EL (cell line): ENCODE measurements at regions not wholly inside any gene's neighbourhood (a gene's known extent, or its start where the extent isn't known, plus 50 kb on each side); places are given as distances from the start of the nearest gene placed in this dataset.
"Not testable (repeated sequence)": the region's sequence is repeated elsewhere in the genome, so short reads cannot be mapped to it uniquely, and the experiment has no call there.

Experiments
- DNase-seq: peaks from one replicate; pipeline ENCODE4 v3.0.0-alpha.2; 2016

DNA sequence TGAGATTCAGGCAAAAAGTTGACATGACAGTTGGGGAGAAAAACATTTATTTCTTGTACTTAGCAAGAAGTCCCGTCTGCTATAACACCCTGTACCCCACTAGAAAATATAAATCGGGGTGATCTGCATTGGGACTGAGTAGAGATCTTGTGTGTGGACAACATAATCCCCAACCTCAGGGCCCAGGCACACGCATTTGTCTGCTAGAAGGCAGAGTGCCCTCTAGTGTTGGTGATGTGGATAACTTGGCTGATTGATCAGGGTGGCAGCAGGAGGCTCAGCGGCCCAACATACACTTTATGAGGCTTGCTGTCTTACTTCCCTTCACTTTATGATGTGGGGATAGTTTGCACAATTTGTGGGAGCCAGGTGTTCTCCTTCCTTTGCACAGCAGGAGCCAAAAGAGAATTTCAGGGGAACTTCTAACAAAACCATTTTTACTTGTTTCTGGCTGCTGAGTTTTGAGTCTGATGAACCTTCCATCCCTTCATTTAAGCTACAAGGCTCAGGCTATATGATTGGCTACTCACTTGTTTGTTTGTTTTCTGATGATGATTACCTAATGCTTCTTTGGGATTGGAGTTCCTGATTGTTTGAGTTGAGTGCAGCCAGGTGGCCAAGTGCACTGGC lies 263.2 kb downstream of the DMAC1 start:
- peak; percentile 21 for DNase-seq

DNA sequence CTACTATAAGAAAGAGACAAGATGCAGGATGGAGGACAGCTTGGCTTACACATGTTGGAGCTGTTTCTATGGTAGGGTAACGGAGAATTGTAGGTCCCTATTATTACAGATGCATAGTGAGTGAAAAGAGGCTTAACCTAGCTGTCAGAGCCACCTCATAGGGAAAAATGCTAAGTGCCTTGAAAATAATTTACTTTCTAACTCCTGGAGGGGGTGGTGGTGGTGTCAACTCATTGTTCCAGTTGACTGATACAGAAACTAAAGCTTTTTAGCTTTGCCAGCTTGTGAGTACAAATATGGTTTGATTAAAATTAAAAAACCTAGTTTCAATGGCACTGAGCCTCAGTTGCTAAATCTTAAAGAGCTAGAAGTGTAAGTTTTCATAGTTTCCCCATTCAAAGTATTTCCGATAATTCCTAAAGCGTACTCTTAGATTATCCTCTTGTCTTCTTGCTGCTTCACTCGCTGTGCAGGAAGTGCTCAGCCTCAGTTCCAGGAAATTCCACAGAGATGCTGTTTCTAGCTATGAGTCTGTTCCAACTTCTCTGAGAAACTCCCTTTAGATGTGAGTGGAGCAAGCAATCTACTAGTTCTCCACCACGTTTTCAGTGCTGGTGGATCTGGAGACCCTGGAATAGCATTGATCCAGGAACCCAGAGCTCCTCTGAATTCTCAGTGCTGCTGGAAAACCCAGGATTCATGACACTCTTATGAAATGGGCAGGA lies 265.2 kb downstream of the DMAC1 start:
- DNase-seq = no peak

DNA sequence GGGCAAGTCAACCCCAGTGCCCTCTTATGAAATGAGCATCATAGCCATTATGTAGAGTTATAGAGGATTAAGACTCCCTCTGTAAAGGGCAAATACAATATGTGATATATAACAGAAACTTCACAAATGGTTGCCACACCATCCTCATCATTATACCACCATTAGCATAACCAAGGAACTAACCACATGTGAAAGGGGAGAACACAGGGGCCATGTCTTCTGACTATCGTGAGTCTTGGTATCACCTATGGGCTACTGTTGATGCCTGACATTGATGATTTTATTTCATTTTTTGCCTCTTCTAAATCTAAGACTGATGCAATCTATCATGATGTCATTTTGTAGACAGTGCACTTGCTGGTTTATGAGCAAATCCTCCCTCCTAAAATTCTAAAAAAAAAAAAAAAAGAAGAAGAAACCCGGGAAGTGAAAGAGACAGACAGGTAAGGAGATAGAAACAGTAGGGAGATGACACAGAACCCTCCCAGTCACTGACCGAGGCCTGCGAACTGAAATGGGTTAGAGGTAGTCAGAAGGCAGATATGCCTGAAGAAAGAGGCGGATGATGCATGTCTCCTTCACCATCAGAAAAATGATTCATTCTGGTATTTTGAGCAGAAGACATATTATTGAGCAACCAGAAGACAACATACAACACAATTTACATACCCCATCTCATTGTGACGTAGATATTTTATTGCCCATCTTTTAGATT lies 266.0 kb downstream of the DMAC1 start:
- DNase-seq = no peak

DNA sequence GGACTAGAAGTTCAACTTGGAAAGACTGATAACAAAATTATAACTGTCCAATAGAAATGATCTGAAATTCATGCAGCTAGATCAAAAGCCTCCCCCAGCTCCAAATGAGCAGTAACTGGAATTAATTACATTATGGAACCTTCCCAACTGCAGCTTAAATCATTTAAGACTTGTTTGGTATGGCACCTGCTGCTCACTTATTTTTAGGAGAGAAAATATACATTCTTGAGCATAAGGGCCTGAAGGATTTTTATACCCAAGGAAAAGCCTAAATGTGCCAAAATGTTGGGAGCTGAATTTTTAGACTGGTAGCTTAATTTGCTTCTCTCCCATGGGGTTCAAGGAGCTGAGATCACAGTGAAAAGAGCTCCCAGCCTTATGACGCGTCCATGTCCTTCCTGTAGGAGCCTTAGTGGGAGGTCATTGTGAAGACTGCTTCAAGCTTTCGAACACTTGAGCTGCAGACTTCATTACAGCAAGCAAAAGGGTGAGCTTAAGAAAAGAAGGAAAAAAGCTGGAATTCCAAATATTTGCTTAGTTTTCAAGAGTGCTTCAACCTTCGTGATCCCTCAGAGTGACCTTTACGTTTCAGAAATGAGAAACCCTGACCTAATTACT lies 276.0 kb downstream of the DMAC1 start:
- DNase-seq = no peak

DNA sequence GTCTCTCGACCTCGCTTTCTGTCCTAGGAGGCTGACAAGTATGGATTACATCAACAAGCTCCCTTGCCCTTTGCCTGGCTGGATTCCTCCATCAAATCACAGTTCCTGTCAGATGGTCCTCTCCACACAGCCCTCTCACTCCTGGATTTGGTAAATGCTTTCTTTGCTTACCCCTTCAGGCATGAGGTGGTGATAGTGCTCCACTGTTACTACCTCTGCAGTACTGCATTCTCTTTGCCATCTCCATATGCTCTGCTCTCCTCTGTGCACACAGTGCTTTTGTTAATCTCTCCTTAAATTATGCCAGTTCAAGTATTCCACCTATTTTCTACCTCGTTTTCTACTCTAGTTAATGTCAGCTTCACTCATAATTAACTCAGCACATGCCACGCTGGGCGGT lies 279.2 kb downstream of the DMAC1 start:
- DNase-seq = no peak

GRCh38 chr9:7516376-7516775 lies 283.2 kb downstream of the DMAC1 start:
- DNase-seq = no peak

DNA sequence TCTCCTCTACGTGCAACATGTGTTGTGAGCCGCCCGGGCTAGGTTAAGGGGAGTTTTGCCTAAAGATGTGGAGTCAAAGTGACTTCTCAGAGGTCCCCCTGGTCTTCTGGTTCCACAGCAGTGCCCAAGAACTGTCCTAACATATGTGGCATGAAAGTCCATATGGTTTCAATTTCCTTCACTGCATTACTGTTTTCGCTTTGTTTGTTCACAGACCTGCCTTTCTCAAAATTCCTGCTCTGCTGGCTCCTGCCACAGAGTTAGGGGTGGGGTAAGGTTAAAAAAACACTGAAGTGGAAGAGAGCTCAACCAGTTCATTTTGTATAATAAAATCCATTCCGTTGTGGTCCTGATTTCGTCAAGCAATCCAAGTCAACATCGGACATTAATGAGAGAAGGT lies 289.4 kb downstream of the DMAC1 start:
- no peak for DNase-seq

DNA sequence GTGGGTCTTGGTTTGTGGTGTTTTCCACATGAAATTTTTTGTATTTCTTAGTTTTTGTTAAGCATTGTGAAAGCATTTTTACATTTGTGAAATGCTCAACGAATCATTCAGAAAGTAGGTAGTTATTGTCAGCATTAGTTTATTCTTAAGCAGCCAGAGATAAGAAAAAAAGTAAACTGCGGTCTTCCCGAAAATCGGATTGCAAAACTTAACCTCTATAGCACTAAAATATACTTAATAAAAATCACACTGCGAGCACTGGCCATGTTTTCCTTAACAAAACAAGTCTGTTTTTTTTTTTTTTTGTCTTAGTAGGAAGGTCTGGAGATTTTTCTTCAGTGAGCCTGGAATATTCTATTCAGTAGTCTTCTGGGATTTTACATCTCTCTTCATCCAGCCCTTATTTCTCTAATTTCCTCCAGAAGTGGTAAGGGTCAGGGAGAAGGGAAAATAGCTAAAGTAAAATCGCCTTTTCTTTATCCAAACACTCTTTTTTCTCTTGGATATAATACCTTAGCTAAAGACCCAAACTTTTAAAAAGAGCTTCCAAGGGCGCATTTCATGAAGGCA lies 289.9 kb downstream of the DMAC1 start:
- no peak for DNase-seq

DNA sequence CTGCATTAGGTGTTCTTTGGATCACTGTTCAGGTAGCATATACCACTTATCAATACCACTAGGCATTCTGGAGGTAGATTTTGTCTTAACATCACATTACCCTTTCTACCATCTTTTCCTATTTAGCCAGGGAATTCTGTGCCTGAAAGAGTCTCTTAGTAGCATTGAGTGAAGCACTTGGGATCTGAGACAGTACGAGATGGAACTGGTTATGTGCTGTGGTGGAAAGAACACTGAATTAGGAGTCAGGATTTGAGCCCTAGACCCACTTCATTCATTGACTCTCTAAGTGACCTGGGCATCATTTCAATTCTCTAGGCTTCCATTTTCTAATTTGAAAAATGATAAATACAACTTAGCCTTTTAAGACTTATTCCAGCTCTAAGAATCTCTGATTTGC lies 291.1 kb downstream of the DMAC1 start:
- no peak for DNase-seq

DNA sequence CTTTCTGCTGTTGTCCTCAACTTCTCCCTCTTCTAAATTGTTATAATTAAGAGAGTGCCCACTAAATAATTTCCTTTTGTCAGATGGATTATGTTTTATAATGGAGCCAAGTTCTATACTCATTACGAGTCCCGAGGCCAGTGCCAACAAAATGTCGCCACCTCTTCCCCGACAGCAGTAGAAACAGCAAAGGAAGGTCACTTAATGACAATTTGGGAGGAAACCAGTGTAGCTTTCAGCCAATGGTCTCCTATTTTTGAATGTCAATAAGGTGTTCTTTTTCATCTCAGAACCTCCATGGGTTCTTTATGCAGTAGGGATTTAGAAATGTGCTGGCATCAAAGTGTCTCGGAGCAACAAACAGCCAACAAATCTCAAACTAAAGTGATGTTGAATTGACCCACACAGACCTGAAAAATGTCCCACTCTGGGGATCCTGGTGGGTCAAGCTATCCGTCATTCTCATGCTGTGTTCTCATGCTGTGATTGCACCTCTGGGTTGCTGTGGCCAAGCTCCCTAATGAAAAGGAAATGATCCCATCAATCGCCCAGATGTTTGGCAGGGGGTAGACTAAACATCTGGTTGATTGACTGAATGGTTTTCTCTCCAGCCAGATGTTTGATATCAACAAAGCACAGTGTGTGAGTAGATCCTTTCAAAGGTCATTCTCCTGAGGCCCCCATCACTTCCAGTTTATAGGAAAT lies 291.9 kb downstream of the DMAC1 start:
- no peak for DNase-seq

GRCh38 chr9:7507026-7507425 lies 292.6 kb downstream of the DMAC1 start:
- no peak for DNase-seq

- no peak for DNase-seq
Observed at GRCh38 chr9:7500521-7500920, 299.1 kb downstream of the DMAC1 start.

DNA sequence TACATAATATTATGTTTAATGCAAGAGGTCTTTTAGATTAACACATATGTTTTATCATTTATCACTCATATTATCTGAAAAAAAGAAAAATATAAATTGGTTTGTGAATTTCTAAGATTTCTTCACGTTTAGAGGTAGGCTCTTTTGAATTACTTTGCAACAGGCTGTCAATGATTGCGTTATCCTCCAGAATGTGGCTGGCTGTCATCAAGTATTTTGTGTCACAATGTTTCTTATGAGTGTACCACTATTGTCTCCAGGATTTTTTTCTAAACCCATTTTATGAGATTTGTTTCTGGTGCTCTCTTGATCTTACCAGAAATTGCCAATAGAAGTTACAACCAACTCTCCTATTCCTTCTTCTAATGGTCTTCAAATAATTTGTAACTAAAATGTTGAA lies 307.9 kb downstream of the DMAC1 start:
- no peak for DNase-seq

GRCh38 chr9:7490317-7491108 lies 309.1 kb downstream of the DMAC1 start:
- no peak for DNase-seq

DNA sequence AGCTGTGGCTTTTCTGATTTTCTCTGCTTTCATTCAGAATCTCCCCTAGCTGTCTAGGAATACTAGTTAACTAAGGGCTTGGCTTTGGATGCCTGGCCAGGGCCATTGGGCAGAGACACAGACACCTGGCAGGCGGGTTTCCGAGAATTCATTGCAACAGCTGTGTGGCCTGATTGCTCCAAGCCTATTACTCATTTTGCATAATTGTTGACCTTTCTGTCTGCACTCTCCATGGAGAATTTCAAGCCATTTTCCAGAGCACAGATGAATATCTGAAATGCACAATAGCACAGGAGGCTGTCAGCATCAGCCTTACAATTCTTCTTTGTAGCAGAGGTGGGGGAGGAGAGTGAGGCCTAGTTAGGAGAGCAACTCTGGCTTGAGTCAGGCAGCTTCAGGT lies 310.5 kb downstream of the DMAC1 start:
- DNase-seq = no peak

- not testable (repeated sequence) for DNase-seq
Observed at GRCh38 chr9:7484014-7484413, 315.6 kb downstream of the DMAC1 start.

GRCh38 chr9:7481570-7481969 lies 318.0 kb downstream of the DMAC1 start:
- DNase-seq = no peak

GRCh38 chr9:7479300-7479699 lies 320.3 kb downstream of the DMAC1 start:
- DNase-seq = no peak

DNA sequence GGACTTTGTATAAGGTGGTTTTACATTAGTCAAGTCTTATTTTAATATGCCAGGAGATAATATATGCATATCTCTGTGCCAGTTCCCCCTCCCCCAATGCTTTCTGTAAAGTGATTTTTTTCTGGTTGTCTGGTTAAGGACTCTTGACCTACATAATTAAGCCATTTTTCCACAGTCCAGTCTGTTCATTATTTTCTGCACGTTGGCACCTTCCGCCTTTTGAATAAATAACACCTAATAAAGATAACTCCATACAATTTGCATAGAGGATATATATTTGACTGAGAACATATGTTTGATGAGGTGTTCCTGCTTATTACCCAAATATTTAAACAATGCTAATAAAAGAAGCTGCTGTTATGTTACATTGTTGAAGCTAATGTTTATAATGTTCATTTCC lies 320.9 kb downstream of the DMAC1 start:
- DNase-seq = no peak

- no peak for DNase-seq
Observed at GRCh38 chr9:7467186-7467585, 332.4 kb downstream of the DMAC1 start.

- DNase-seq = no peak
Observed at GRCh38 chr9:7461791-7462190, 337.8 kb downstream of the DMAC1 start.
